Aorta (tissue), 5 donors: ENCODE measurements at regions not wholly inside any gene's neighbourhood (a gene's known extent, or its start where the extent isn't known, plus 50 kb on each side); places are given as distances from the start of the nearest gene placed in this dataset.

Source experiments
- ATAC-seq: fragments of 200-7000 bp; cut with Tn5 transposase; one replicate; pipeline ENCODE4 v1.9.1; 2022; ENCODE audit warnings: moderate library complexity; ENCODE audit not compliant: low FRiP score
- DNase-seq, 2 donors: peaks; one replicate each; pipeline ENCODE4 v3.0.0-alpha.2; 2020
- H3K27ac ChIP-seq, 2 donors: one replicate each; pipeline ENCODE4 v1.5.1; 2013; ENCODE audit warnings: low read length in 2 of 2, mild to moderate bottlenecking in 2 of 2, moderate library complexity in 2 of 2, control low read depth in 1 of 2, inconsistent platforms in 1 of 2, low read depth in 1 of 2
- H3K27me3 ChIP-seq, 2 donors: one replicate each; pipeline ENCODE4 v1.6.1; 2013; ENCODE audit warnings: control low read depth in 1 of 2, low read length in 1 of 2, mild to moderate bottlenecking in 1 of 2, moderate library complexity in 1 of 2; ENCODE audit not compliant: insufficient read depth in 2 of 2, control insufficient read depth in 1 of 2
- H3K36me3 ChIP-seq, 2 donors: one replicate each; pipeline ENCODE4 v1.6.1; 2013; ENCODE audit warnings: control low read depth in 1 of 2, low read length in 1 of 2, mild to moderate bottlenecking in 1 of 2; ENCODE audit not compliant: insufficient read depth in 2 of 2, control insufficient read depth in 1 of 2
- H3K4me1 ChIP-seq, 2 donors: one replicate each; pipeline ENCODE4 v1.6.1; 2013; ENCODE audit warnings: low read length in 2 of 2, control low read depth in 1 of 2, mild to moderate bottlenecking in 1 of 2, moderate library complexity in 1 of 2; ENCODE audit not compliant: insufficient read depth in 2 of 2, control insufficient read depth in 1 of 2
- H3K4me3 ChIP-seq, 2 donors: one replicate each; pipeline ENCODE4 v1.5.1; 2013; ENCODE audit warnings: low read length in 2 of 2, control low read depth in 1 of 2, mild to moderate bottlenecking in 1 of 2
- H3K9me3 ChIP-seq: one replicate; pipeline ENCODE4 v1.6.1; 2013; ENCODE audit warnings: mild to moderate bottlenecking, low read length; ENCODE audit not compliant: control insufficient read depth
- WGBS, 2 donors: extraction: QIAGEN DNeasy Blood & Tissue Kit; methylation state at CpG; one replicate each; pipeline ENCODE4 v1.1.7; 2013; 5-methylcytosine and 5-hydroxymethylcytosine counted together
- intact Hi-C, 2 donors: fragments of 100-400 bp; cut with DNase I; formaldehyde crosslinking; loops; one replicate each; pipeline versions ENCODE4 v1.14.2 to v1.15.0; 2022
- donor health status: healthy with polysubstance abuse.
- donor health status: Bipolar disorder and iron deficiency.
- donor health status: DM: no; HTN: no; CAD: no.
- donor health status: DM: no; HTN: no; CAD: no.
- donor health status: DM: yes; HTN: yes; CAD: no.

GRCh38 chr3:83434880-83435587 lies 1523.8 kb upstream of the CADM2 start:
- no peaks in the 10 kb centered on the region for H3K4me1 ChIP-seq
- WGBS, 2 donors, result 21 to 27% methylated on average over 3 of the region's 3 CpGs
- H3K4me3 ChIP-seq, result no peak overlapping the region
- H3K27ac ChIP-seq, result no peak overlapping the region
- ATAC-seq (no peak), DNase-seq (no peak)
- H3K9me3 ChIP-seq, result no peaks in the 10 kb centered on the region
- intact Hi-C loops, result no loop called here
- no peaks in the 10 kb centered on the region for H3K27me3 ChIP-seq
- H3K36me3 ChIP-seq, result no peaks in the 10 kb centered on the region

DNA sequence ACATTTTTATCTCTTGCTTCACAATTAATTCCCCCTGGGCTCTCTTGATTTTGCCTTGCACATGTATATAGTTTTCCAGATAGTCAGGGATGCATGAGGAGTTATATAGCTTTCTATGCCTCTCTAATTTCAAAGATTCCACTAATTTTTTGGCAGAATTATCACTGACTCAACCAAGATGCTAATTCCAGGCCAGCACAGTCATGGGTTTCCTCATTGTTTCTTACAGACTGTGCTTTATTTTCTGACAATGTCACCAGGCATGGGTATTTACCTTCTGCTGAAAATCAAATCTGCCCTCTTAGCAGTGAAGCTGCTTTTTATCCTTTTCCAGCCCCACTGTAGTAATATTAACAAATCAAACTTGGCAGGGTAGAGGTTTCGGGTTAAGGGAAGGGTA lies 1520.6 kb upstream of the CADM2 start:
- no peak overlapping the region for H3K27ac ChIP-seq
- ATAC-seq, result no peak
- no peaks in the 10 kb centered on the region for H3K27me3 ChIP-seq
- 69 to 71% methylated on average over 1 of the region's 1 CpG for WGBS, 2 donors
- intact Hi-C loops, result no loop called here
- no peaks in the 10 kb centered on the region for H3K4me1 ChIP-seq
- no peaks in the 10 kb centered on the region for H3K9me3 ChIP-seq
- no peak for DNase-seq
- H3K4me3 ChIP-seq, result no peak overlapping the region
- no peaks in the 10 kb centered on the region for H3K36me3 ChIP-seq

- H3K4me3 ChIP-seq, result no peak overlapping the region
- no peaks in the 10 kb centered on the region for H3K9me3 ChIP-seq
- DNase-seq, result no peak
- no peak overlapping the region for H3K27ac ChIP-seq
- no peaks in the 10 kb centered on the region for H3K4me1 ChIP-seq
- WGBS, 2 donors, result 9 to 14% methylated on average over 1 of the region's 1 CpG
- intact Hi-C loops, result no loop called here
- ATAC-seq, result no peak
- no peaks in the 10 kb centered on the region for H3K27me3 ChIP-seq
- no peaks in the 10 kb centered on the region for H3K36me3 ChIP-seq
Measured at GRCh38 chr3:83453056-83453455, 1505.7 kb upstream of the CADM2 start.

DNA sequence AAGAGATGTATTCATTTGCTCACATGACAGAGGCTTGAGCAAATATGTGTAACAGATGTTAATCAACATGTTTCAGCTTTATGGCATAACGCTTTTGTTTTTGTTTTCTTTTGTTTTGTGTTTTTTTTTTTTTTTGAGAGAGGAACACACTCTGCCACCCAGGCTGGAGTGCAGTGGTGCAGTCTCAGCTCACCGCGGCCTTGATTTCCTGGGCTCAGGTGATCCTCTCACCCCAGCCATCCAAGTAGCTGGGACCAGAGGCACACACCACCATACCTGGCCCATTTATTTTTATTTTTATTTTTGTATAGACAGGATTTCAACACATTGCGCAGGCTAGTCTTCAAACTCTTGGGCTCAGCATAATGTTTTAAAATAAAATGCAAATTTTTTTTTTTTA lies 1504.4 kb upstream of the CADM2 start:
- DNase-seq (no peak), ATAC-seq (no peak)
- Histone ChIP-seq H3K9me3 (no peaks in the 10 kb centered on the region), H3K4me1 (no peaks in the 10 kb centered on the region), H3K4me3 (no peak overlapping the region), H3K27ac (no peak overlapping the region), H3K27me3 (no peaks in the 10 kb centered on the region), H3K36me3 (no peaks in the 10 kb centered on the region)
- intact Hi-C loops, result no loop called here
- 71 to 75% methylated on average over 4 of the region's 4 CpGs for WGBS, 2 donors

GRCh38 chr3:83457551-83457950 lies 1501.2 kb upstream of the CADM2 start:
- H3K27ac ChIP-seq, result no peak overlapping the region
- no peak for DNase-seq
- H3K9me3 ChIP-seq, result no peaks in the 10 kb centered on the region
- 18 to 35% methylated on average over 2 of the region's 2 CpGs for WGBS, 2 donors
- intact Hi-C loops, result no loop called here
- no peak overlapping the region for H3K4me3 ChIP-seq
- H3K27me3 ChIP-seq, result no peaks in the 10 kb centered on the region
- no peak for ATAC-seq
- no peaks in the 10 kb centered on the region for H3K4me1 ChIP-seq
- H3K36me3 ChIP-seq, result no peaks in the 10 kb centered on the region

DNA sequence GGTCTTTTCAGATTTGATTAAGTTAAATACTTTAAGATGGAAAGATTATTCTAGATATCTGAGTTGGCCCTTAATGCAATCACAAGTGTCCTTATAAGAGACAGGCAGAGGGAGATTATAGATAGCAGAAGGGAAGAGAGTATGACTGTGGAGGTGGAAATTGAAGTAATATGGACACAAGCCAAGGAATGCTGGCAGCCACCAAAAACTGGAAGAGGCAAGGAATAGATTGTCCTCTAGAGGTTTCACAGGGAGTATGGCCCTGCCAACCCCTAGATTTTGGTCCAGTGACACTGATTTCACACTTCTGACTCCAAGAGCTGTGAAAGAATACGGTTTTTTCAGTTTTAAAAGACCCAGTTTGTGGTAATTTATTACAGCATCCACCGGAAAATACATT lies 1498.7 kb upstream of the CADM2 start:
- no peaks in the 10 kb centered on the region for H3K9me3 ChIP-seq
- no peak overlapping the region for H3K4me3 ChIP-seq
- DNase-seq, result no peak
- H3K4me1 ChIP-seq, result no peaks in the 10 kb centered on the region
- no peak overlapping the region for H3K27ac ChIP-seq
- no peak for ATAC-seq
- intact Hi-C loops, result no loop called here
- no peaks in the 10 kb centered on the region for H3K36me3 ChIP-seq
- no peaks in the 10 kb centered on the region for H3K27me3 ChIP-seq
- WGBS, 2 donors, result 55 to 56% methylated on average over 2 of the region's 2 CpGs

DNA sequence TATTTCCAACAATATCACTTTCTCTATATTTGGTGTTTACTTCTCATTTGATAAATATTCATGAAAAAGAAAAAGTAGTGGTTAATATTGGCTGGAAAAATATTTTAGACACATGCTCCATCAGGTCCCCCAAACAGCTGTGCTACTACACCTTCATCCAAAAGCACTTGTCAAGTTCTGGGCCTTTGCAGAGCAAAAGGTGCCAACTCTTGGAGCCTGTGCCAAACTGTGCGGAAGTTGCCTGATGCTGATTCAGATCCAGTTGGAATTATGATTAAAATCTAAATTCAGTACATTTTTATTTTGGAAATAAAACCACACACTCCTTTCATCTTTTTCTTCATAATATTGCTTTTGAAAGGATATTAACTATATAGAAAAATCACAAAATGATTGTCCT lies 1497.4 kb upstream of the CADM2 start:
- no peak overlapping the region for H3K27ac ChIP-seq
- H3K9me3 ChIP-seq, result no peaks in the 10 kb centered on the region
- H3K4me1 ChIP-seq, result no peaks in the 10 kb centered on the region
- no peaks in the 10 kb centered on the region for H3K36me3 ChIP-seq
- ATAC-seq, result no peak
- H3K4me3 ChIP-seq, result no peak overlapping the region
- no peak for DNase-seq
- intact Hi-C loops, result no loop called here
- no peaks in the 10 kb centered on the region for H3K27me3 ChIP-seq
- 18 to 25% methylated on average over 1 of the region's 1 CpG for WGBS, 2 donors

DNA sequence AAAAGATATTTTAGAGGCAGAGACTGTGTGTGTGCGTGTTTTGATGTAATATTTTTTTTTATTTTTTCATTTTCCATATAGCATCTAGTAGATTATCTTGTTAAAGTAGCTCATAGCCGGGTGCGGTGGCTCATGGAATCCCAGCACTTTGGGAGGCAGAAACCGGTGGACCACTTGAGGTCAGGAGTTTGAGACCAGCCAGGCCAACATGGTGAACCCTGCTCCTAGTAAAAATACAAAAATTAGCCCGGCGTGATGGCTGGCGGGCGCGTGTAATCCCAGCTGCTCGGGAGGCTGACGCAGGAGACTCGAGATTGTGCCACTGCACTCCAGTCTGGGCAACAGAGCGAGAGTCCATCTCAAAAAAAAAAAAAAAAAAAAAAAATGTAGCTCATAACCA lies 1481.2 kb upstream of the CADM2 start:
- no peaks in the 10 kb centered on the region for H3K36me3 ChIP-seq
- no peak overlapping the region for H3K4me3 ChIP-seq
- ATAC-seq, result no peak
- no peaks in the 10 kb centered on the region for H3K9me3 ChIP-seq
- H3K27ac ChIP-seq, result no peak overlapping the region
- intact Hi-C loops, result no loop called here
- WGBS, 2 donors, result 87 to 89% methylated on average over 13 of the region's 13 CpGs
- no peak for DNase-seq
- H3K4me1 ChIP-seq, result no peaks in the 10 kb centered on the region
- no peaks in the 10 kb centered on the region for H3K27me3 ChIP-seq

DNA sequence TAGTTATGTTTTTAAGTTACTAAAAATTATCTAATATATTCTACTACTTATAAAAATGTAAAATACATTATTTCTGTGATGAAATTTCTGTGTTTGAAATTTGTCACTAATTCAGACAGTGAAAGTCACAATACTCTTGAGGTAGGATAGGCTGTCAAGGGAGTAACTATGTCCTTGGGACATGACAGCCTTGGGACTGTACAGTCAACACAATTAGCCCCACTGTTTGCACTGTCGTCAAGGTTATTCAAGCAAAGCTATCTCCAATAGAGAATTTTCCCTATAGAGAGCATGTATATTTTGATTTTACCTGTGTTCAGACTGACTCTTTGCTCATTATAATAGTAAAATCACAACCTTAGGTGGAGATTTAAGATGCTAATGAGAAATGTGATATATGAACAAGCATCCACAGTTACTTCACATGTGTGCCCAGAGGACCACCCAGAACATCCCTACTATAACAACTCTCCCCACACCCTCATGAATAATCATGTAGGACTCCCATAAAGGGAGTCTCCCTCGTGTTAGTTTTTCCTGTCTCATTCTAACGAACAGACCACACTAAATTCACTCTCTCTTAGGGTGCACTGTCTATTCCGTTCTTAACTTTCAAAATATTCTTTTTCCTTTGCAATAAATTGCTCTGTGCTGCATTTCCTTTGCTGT lies 1476.3 kb upstream of the CADM2 start:
- Histone ChIP-seq H3K36me3 (no peaks in the 10 kb centered on the region), H3K27me3 (no peaks in the 10 kb centered on the region), H3K4me1 (no peaks in the 10 kb centered on the region), H3K9me3 (no peaks in the 10 kb centered on the region), H3K4me3 (no peak overlapping the region), H3K27ac (no peak overlapping the region)
- no peak for ATAC-seq
- 66 to 73% methylated on average over 4 of the region's 4 CpGs for WGBS, 2 donors
- DNase-seq, result no peak
- intact Hi-C loops, result no loop called here
